Uterus (tissue), 2 donors: ENCODE measurements at regions not wholly inside any gene's neighbourhood (a gene's known extent, or its start where the extent isn't known, plus 50 kb on each side); places are given as distances from the start of the nearest gene placed in this dataset.

Experiments
- CTCF ChIP-seq, 4 experiments: fragments of 200-600 bp in 2 of 4; fragments of 450-650 bp in 2 of 4; sonication (generic) in 2 of 4; IDR thresholded peaks; one replicate each; pipeline ENCODE4 v1.5.1; 2016 to 2019; ENCODE audit warnings: antibody characterized with exemption in 4 of 4, mild to moderate bottlenecking in 2 of 4, moderate library complexity in 1 of 4
- POLR2A ChIP-seq, 2 donors: fragments of 450-650 bp; IDR thresholded peaks; one replicate each; pipeline ENCODE4 v1.6.1; 2016; ENCODE audit warnings: antibody characterized with exemption in 2 of 2, mild to moderate bottlenecking in 1 of 2, moderate library complexity in 1 of 2

- TF ChIP-seq CTCF (IDR thresholded peaks at IDR 0.05) (no peak), POLR2A (IDR thresholded peaks at IDR 0.05) (no peak)
Measured at GRCh38 chr1:216820345-216820744, 97.1 kb upstream of the ESRRG start.
